ENCODE measurements at regions not wholly inside any gene's neighbourhood (a gene's known extent, or its start where the extent isn't known, plus 50 kb on each side); places are given as distances from the start of the nearest gene placed in this dataset.

GRCh38 chr1:80258659-80259058 is 1252.1 kb upstream of the ADGRL4 start:
- TF ChIP-seq CTCF (IDR thresholded peaks at IDR 0.05) (no peak), ZFX (IDR thresholded peaks at IDR 0.05; ENCODE audit: borderline replicate concordance) (no peak)
